ENCODE measurements at regions not wholly inside any gene's neighbourhood (a gene's known extent, or its start where the extent isn't known, plus 50 kb on each side); places are given as distances from the start of the nearest gene placed in this dataset.
A peak's percentile ranks its signal among the peaks of the same experiment; 100 is the strongest.

DNA sequence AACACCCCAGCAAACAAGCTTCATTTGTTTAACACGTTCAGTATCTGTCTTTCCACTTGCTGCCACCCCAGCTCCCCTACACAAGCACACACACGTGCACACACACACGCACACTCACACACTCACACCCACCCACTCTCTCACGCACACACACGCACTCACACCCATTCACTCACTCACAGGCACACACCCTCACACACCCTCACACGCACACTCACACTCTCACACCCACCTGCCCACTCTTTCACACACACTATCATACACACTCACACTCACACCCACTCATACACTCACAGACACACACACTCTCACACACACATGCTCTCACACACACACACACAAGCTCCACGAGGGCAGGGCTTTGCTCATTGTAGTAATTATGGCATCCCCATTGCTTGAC, 378.8 kb upstream of the SULF2 start (continued):
- TF ChIP-seq PHF20 (CRISPR knock-in tag; IDR thresholded peaks at IDR 0.05) (no peak), LCORL (IDR thresholded peaks at IDR 0.05) (peak; percentile 46; the same call in 1 of the 2 replicates), LCORL (CRISPR knock-in tag; IDR thresholded peaks at IDR 0.05) (no peak), KLF11 (CRISPR knock-in tag; IDR thresholded peaks at IDR 0.05) (no peak), ZNF382 (CRISPR knock-in tag; IDR thresholded peaks at IDR 0.05; ENCODE audit: borderline replicate concordance) (no peak), ZNF354B (CRISPR knock-in tag; IDR thresholded peaks at IDR 0.05) (no peak), ZNF556 (CRISPR knock-in tag; IDR thresholded peaks at IDR 0.05; ENCODE audit: borderline replicate concordance) (no peak), NR2C2 (CRISPR knock-in tag; IDR thresholded peaks at IDR 0.05; ENCODE audit: borderline replicate concordance) (no peak), TCF7 (IDR thresholded peaks at IDR 0.05; ENCODE audit: low read depth) (no peak), SALL1 (CRISPR knock-in tag; IDR thresholded peaks at IDR 0.05) (no peak), DMAP1 (CRISPR knock-in tag; IDR thresholded peaks at IDR 0.05) (no peak), ATM (IDR thresholded peaks at IDR 0.05; ENCODE audit: borderline replicate concordance) (peak; percentile 75; the same call in 1 of the 2 replicates), NFRKB (IDR thresholded peaks at IDR 0.05) (0 out of 2 replicates have a peak, but pooled peaks have one; percentile 52), ZNF136 (CRISPR knock-in tag; IDR thresholded peaks at IDR 0.05; ENCODE audit: low read depth) (no peak), NFYB (CRISPR knock-in tag; IDR thresholded peaks at IDR 0.05) (no peak), ZSCAN20 (CRISPR knock-in tag; IDR thresholded peaks at IDR 0.05; ENCODE audit: borderline replicate concordance) (no peak)
- TF ChIP-seq, protein P1, sequence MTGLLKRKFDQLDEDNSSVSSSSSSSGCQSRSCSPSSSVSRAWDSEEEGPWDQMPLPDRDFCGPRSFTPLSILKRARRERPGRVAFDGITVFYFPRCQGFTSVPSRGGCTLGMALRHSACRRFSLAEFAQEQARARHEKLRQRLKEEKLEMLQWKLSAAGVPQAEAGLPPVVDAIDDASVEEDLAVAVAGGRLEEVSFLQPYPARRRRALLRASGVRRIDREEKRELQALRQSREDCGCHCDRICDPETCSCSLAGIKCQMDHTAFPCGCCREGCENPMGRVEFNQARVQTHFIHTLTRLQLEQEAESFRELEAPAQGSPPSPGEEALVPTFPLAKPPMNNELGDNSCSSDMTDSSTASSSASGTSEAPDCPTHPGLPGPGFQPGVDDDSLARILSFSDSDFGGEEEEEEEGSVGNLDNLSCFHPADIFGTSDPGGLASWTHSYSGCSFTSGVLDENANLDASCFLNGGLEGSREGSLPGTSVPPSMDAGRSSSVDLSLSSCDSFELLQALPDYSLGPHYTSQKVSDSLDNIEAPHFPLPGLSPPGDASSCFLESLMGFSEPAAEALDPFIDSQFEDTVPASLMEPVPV (CRISPR knock-in tag; IDR thresholded peaks at IDR 0.05), result no peak
- TF ChIP-seq, protein P2, sequence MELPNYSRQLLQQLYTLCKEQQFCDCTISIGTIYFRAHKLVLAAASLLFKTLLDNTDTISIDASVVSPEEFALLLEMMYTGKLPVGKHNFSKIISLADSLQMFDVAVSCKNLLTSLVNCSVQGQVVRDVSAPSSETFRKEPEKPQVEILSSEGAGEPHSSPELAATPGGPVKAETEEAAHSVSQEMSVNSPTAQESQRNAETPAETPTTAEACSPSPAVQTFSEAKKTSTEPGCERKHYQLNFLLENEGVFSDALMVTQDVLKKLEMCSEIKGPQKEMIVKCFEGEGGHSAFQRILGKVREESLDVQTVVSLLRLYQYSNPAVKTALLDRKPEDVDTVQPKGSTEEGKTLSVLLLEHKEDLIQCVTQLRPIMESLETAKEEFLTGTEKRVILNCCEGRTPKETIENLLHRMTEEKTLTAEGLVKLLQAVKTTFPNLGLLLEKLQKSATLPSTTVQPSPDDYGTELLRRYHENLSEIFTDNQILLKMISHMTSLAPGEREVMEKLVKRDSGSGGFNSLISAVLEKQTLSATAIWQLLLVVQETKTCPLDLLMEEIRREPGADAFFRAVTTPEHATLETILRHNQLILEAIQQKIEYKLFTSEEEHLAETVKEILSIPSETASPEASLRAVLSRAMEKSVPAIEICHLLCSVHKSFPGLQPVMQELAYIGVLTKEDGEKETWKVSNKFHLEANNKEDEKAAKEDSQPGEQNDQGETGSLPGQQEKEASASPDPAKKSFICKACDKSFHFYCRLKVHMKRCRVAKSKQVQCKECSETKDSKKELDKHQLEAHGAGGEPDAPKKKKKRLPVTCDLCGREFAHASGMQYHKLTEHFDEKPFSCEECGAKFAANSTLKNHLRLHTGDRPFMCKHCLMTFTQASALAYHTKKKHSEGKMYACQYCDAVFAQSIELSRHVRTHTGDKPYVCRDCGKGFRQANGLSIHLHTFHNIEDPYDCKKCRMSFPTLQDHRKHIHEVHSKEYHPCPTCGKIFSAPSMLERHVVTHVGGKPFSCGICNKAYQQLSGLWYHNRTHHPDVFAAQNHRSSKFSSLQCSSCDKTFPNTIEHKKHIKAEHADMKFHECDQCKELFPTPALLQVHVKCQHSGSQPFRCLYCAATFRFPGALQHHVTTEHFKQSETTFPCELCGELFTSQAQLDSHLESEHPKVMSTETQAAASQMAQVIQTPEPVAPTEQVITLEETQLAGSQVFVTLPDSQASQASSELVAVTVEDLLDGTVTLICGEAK (IDR thresholded peaks at IDR 0.05), result no peak
- TF ChIP-seq, protein P2 (CRISPR knock-in tag; IDR thresholded peaks at IDR 0.05), result no peak
- TF ChIP-seq, protein P3, sequence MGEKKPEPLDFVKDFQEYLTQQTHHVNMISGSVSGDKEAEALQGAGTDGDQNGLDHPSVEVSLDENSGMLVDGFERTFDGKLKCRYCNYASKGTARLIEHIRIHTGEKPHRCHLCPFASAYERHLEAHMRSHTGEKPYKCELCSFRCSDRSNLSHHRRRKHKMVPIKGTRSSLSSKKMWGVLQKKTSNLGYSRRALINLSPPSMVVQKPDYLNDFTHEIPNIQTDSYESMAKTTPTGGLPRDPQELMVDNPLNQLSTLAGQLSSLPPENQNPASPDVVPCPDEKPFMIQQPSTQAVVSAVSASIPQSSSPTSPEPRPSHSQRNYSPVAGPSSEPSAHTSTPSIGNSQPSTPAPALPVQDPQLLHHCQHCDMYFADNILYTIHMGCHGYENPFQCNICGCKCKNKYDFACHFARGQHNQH (CRISPR knock-in tag; IDR thresholded peaks at IDR 0.05), result no peak
- TF ChIP-seq, protein P4, sequence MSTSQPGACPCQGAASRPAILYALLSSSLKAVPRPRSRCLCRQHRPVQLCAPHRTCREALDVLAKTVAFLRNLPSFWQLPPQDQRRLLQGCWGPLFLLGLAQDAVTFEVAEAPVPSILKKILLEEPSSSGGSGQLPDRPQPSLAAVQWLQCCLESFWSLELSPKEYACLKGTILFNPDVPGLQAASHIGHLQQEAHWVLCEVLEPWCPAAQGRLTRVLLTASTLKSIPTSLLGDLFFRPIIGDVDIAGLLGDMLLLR (CRISPR knock-in tag; IDR thresholded peaks at IDR 0.05), result no peak
